Tibial artery (tissue), 4 donors: ENCODE measurements at regions not wholly inside any gene's neighbourhood (a gene's known extent, or its start where the extent isn't known, plus 50 kb on each side); places are given as distances from the start of the nearest gene placed in this dataset.

Source experiments
- DNase-seq, 2 donors: peaks; one replicate each; pipeline ENCODE4 v3.0.0-alpha.2; 2019
- H3K27ac ChIP-seq, 2 donors: fragments of 200-600 bp; sonication (generic) in 1 of 2; 1 replicate in 1 of 2; 2 replicates in 1 of 2; pipeline ENCODE4 v1.5.1; 2018 to 2019; ENCODE audit warnings: mild to moderate bottlenecking in 1 of 2
- H3K27me3 ChIP-seq, 2 donors: fragments of 200-600 bp; sonication (generic) in 1 of 2; one replicate each; pipeline versions ENCODE4 v1.5.1 to v1.6.0; 2016 to 2019
- H3K36me3 ChIP-seq, 3 donors: fragments of 200-600 bp; sonication (generic) in 2 of 3; one replicate each; pipeline ENCODE4 v1.5.1; 2016 to 2019; ENCODE audit warnings: mild to moderate bottlenecking in 2 of 3
- H3K4me1 ChIP-seq, 4 donors: fragments of 200-600 bp; sonication (generic) in 2 of 4; 1 replicate in 3 of 4; 2 replicates in 1 of 4; pipeline ENCODE4 v1.5.1; 2016 to 2019
- H3K4me3 ChIP-seq, 2 donors: fragments of 200-600 bp; sonication (generic) in 1 of 2; 1 replicate in 1 of 2; 2 replicates in 1 of 2; pipeline ENCODE4 v1.5.1; 2018 to 2019; ENCODE audit warnings: mild to moderate bottlenecking in 2 of 2
- H3K9me3 ChIP-seq, 3 donors: fragments of 200-600 bp; sonication (generic) in 1 of 3; one replicate each; pipeline ENCODE4 v1.5.1; 2016 to 2019
- CTCF ChIP-seq, 2 experiments: fragments of 200-600 bp in 1 of 2; fragments of 450-650 bp in 1 of 2; IDR thresholded peaks; one replicate each; pipeline ENCODE4 v1.5.1; 2017 to 2019; ENCODE audit warnings: antibody characterized with exemption in 2 of 2, mild to moderate bottlenecking in 1 of 2, moderate library complexity in 1 of 2
- intact Hi-C: fragments of 100-400 bp; cut with DNase I; formaldehyde crosslinking; loops from one replicate; pipeline ENCODE4 v1.15.0; 2023; ENCODE audit warnings: low total_unique reads

GRCh38 chr9:3687145-3687544, 161.3 kb upstream of the RFX3 start:
- Histone ChIP-seq H3K4me1 (no peaks in the 10 kb centered on the region), H3K4me3 (no peak overlapping the region), H3K9me3 (no peaks in the 10 kb centered on the region), H3K27me3 (no peaks in the 10 kb centered on the region), H3K36me3 (no peaks in the 10 kb centered on the region), H3K27ac (no peak overlapping the region)
- intact Hi-C loops = no loop called here
- DNase-seq = no peak
- TF ChIP-seq CTCF (IDR thresholded peaks at IDR 0.05) = no peak

DNA sequence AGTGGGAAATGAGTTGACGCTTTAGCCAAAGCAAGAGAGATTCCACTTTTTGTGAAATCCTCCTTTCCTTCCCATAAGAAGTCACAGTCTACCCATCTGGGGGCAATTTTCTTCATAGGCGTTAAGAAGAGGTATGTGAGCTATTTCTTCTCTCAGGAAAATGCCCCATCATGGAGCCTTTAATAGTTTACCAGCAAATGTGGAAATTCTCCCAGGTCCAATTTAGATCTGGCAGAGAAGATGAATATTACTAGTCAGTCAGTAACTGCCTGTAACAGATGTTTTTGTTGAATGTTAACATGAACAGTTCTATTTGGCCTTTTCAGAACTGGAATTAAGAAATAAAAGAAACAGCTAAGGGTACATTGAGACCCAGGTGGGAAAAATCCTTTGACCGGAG, 156.4 kb upstream of the RFX3 start:
- intact Hi-C loops = no loop called here
- TF ChIP-seq CTCF (IDR thresholded peaks at IDR 0.05) = no peak

GRCh38 chr9:3677541-3677940, 151.7 kb upstream of the RFX3 start:
- Histone ChIP-seq H3K27ac (no peak overlapping the region), H3K4me1 (no peaks in the 10 kb centered on the region), H3K9me3 (no peaks in the 10 kb centered on the region), H3K27me3 (no peaks in the 10 kb centered on the region), H3K36me3 (no peaks in the 10 kb centered on the region), H3K4me3 (no peak overlapping the region)
- no peak for DNase-seq
- intact Hi-C loops = no loop called here
- TF ChIP-seq CTCF (IDR thresholded peaks at IDR 0.05) = no peak

More for the DNA sequence above, 156.4 kb upstream of the RFX3 start:
- Histone ChIP-seq H3K27me3 (no peaks in the 10 kb centered on the region), H3K4me1 (no peaks in the 10 kb centered on the region), H3K36me3 (no peaks in the 10 kb centered on the region), H3K9me3 (no peaks in the 10 kb centered on the region), H3K27ac (no peak overlapping the region), H3K4me3 (no peak overlapping the region)
- no peak for DNase-seq

- no peak overlapping the region for H3K27ac ChIP-seq
- no peaks in the 10 kb centered on the region for H3K36me3 ChIP-seq
- intact Hi-C loops = no loop called here
- no peaks in the 10 kb centered on the region for H3K27me3 ChIP-seq
- no peaks in the 10 kb centered on the region for H3K9me3 ChIP-seq
- DNase-seq = no peak
- no peak overlapping the region for H3K4me3 ChIP-seq
- no peaks in the 10 kb centered on the region for H3K4me1 ChIP-seq
- no peak for TF ChIP-seq CTCF (IDR thresholded peaks at IDR 0.05)
These were observed 151.0 kb upstream of the RFX3 start for GRCh38 chr9:3676766-3677165.

DNA sequence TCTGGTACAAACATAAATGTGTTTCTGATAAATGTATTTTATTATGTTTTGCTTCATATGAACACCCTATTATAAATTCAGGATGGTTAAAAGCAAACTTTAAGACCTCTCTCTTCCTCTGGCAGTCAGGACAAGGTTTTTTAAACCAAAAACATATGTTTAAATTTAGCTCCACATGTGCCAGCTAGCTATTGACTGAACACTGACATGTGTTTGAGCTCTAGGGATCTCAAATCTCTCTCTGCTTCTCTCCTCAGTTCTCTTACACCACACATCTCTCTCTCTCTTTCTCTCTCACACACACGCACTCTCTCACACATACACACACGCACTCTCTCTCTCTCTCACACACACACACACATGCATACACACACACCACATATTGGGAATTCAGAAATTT, 150.1 kb upstream of the RFX3 start:
- no peak overlapping the region for H3K4me3 ChIP-seq
- no peaks in the 10 kb centered on the region for H3K36me3 ChIP-seq
- no peaks in the 10 kb centered on the region for H3K9me3 ChIP-seq
- H3K27ac ChIP-seq = no peak overlapping the region
- TF ChIP-seq CTCF (IDR thresholded peaks at IDR 0.05) = no peak
- DNase-seq = no peak
- no peaks in the 10 kb centered on the region for H3K27me3 ChIP-seq
- intact Hi-C loops = no loop called here
- H3K4me1 ChIP-seq = no peaks in the 10 kb centered on the region

GRCh38 chr9:3674561-3674960, 148.8 kb upstream of the RFX3 start:
- Histone ChIP-seq H3K36me3 (no peaks in the 10 kb centered on the region), H3K4me1 (no peaks in the 10 kb centered on the region), H3K27ac (no peak overlapping the region), H3K27me3 (no peaks in the 10 kb centered on the region), H3K4me3 (no peak overlapping the region), H3K9me3 (no peaks in the 10 kb centered on the region)
- intact Hi-C loops = no loop called here
- no peak for TF ChIP-seq CTCF (IDR thresholded peaks at IDR 0.05)
- no peak for DNase-seq
